Gastrocnemius medialis (tissue), 4 donors: ENCODE measurements at regions not wholly inside any gene's neighbourhood (a gene's known extent, or its start where the extent isn't known, plus 50 kb on each side); places are given as distances from the start of the nearest gene placed in this dataset.
"Not testable (repeated sequence)": the region's sequence is repeated elsewhere in the genome, so short reads cannot be mapped to it uniquely, and the experiment has no call there.

ENCODE experiments used
- CTCF ChIP-seq, 5 experiments: fragments of 450-650 bp in 3 of 5; fragments of 200-600 bp in 2 of 5; sonication (generic) in 2 of 5; IDR thresholded peaks in 4 of 5; conservative IDR thresholded peaks in 1 of 5; 1 replicate in 4 of 5; 2 replicates in 1 of 5; pipeline ENCODE4 v1.5.1; 2016 to 2019; ENCODE audit warnings: antibody characterized with exemption in 5 of 5, mild to moderate bottlenecking in 3 of 5, moderate library complexity in 3 of 5
- POLR2A ChIP-seq, 2 donors: fragments of 450-650 bp; IDR thresholded peaks; one replicate each; pipeline ENCODE4 v1.6.1; 2017; ENCODE audit warnings: antibody characterized with exemption in 2 of 2, mild to moderate bottlenecking in 2 of 2, moderate library complexity in 2 of 2

GRCh38 chr9:41270992-41271391 lies 81.9 kb upstream of the ZNG1F start:
- not testable (repeated sequence) for TF ChIP-seq CTCF (IDR thresholded peaks at IDR 0.05 in 4 of 5, conservative IDR thresholded peaks at IDR 0.05 in 1 of 5); POLR2A (IDR thresholded peaks at IDR 0.05)
